GM12874 (cell line): ENCODE measurements at regions not wholly inside any gene's neighbourhood (a gene's known extent, or its start where the extent isn't known, plus 50 kb on each side); places are given as distances from the start of the nearest gene placed in this dataset.

Experiments used
- TF ChIP-seq, protein P1 (sequence below): IDR thresholded peaks from 2 replicates; pipeline ENCODE4 v1.5.1; 2011; ENCODE audit warnings: low read depth, mild to moderate bottlenecking, control low read depth, low read length, moderate library complexity; ENCODE audit not compliant: insufficient read depth

DNA sequence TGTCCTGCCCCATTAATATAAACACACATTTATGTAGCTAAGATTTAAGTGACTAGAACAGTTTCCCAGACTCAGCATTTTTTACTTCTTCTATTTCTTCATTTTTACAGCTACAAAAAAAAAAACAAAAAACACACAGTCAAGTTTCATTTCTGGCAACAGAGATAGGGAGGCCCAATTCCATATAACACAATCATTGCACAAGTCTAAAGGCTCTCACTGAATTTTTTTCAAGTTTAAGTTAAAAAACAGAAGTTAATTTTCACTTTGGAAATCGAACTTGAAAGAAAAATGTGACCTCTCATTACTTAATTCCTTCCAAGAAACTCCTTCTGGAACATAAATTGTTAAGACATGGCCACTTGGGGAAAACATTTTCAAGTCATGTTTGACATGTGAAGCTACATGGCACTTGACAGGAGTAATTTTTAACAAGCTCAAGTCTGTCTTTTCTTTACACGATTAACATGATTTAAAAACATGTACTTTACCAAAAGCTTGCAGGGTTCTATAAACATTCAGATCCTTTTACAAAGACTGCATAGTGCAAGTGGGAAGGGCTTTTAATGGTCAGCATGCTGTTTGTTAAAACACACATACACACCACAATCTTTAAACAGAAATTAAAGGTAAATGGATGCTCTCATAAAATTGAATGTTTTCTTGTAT lies 100.1 kb upstream of the CCDC28A start:
- TF ChIP-seq, protein P1, sequence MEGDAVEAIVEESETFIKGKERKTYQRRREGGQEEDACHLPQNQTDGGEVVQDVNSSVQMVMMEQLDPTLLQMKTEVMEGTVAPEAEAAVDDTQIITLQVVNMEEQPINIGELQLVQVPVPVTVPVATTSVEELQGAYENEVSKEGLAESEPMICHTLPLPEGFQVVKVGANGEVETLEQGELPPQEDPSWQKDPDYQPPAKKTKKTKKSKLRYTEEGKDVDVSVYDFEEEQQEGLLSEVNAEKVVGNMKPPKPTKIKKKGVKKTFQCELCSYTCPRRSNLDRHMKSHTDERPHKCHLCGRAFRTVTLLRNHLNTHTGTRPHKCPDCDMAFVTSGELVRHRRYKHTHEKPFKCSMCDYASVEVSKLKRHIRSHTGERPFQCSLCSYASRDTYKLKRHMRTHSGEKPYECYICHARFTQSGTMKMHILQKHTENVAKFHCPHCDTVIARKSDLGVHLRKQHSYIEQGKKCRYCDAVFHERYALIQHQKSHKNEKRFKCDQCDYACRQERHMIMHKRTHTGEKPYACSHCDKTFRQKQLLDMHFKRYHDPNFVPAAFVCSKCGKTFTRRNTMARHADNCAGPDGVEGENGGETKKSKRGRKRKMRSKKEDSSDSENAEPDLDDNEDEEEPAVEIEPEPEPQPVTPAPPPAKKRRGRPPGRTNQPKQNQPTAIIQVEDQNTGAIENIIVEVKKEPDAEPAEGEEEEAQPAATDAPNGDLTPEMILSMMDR = no peak

DNA sequence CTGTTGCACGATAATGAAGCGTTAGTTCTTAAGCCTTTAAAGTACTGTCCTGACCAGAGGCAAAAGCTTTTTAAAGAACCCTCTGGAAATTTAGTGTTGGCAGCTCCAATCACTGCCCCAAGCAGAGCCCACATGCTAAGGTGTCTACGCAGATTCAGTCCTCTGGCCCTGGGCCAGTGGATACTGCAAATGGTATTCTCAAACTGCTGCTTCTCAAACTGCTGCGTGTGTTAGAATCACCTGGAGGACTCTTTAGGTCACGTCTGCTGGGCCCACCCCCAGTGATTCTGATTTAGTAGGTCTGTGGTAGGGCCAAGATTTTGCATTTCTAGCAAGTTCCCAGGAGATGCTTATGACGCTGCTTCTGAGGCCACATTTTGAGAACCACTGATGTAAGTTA lies 96.0 kb upstream of the CCDC28A start:
- TF ChIP-seq, protein P1 = no peak

DNA sequence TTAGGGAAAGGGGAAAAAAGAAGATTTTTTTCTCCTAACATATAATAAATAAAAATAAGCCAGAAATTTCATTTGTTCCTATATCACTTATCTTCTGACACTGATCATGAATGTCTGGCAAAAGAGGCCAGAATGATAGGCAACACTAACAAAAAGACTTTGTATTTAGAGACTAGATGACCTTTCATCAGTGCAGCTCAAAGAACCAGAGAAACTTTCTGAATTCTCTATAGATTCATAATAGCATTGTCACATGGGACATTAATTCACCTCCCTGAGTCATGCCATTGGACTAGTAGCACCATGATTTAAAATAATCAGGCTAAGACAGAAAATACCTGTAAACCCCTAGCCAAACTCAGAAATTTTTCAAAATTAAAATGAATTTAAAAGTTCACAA lies 95.4 kb upstream of the CCDC28A start:
- TF ChIP-seq, protein P1 = no peak

DNA sequence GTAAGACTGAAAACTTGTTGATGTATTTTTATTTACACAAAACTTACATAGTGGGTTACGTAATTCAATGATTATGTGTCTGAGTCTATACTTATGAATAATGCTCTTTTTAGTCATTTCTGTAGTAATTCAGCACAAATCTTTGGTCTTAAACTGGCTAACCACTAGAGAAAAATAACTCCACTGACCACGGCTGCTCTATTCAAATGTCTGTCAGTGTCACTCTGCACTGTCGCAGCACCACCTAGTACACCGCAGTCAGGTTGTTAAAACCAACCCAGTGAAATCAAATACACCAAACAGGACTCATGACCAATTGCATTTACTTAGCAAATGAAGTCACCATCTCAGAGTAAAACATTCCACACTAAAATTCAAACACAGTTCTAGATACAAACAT lies 93.5 kb upstream of the CCDC28A start:
- TF ChIP-seq, protein P1 = no peak

DNA sequence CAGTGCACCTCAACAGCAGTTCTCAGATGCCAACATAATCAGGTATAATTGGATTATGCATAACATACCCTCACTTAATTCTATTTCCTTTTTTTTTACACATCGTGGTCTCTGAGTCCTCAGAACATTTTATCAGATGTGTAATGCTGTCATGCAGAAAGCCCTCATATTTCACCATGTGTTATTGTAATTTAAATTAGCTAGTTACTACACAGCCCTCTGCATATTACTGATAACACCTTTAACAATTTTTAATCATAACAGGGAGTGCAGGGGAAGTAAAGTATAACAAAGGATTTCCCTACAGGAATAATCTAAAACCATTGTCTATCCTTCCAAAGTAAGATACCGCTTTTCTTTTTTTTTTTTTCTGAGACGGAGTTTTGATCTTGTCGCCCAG lies 91.9 kb upstream of the CCDC28A start:
- TF ChIP-seq, protein P1 = no peak

DNA sequence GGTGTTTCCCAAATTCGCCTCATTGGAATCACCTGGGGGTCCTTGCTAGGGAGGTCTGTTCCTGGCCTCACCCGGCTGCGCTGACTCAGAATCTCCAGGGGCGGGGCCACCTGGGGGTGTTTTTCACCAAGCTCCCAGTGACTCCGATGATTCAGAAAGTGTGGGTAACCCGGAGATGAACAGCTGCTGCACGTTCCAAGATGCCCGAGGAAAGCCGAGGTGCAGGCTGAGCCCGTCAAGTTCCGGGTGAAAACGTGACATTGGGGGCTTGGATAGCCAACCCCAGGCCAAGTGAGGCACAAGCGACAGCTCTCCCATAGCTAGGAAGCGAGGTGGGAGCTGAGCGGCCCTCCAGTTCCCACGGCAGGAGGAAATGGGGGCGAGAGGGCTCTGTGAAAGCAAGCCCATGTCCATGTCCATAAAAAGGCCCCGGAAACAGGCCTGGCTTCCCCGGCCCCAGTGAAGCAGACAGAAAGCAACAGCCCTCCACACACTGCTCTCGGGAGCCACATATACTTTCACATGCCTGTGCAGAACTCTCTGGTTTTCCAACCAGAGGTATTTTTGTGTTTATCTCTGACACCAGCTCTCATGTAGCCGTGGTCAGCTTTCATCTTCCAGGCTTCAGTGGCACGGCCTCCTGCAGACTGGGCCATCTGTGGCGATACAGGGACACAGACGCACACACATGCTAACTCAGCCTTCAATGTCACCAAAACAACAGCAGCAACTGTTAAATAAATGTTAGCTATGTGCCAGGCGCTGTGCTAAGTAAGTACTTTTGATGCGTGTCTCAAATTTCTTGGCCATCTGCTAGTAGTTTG lies 90.7 kb upstream of the CCDC28A start:
- TF ChIP-seq, protein P1 = no peak

DNA sequence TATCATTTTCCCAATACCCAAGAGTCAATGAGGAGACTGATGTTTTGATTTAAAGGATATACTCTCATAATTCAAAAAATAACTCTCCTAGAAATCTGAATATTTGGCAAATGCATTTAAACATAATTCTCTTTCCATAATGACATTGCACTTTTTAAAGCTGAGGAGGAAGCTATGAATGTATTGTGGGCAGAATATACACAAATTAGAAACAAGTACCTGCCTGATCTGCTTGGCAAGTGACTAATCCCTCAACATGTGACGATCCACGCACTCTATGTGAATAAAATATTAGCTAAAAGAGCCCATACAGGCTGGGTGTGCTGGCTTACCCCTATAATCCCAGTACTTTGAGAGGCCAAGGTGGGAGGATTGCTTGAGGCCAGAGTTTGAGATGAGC lies 88.3 kb upstream of the CCDC28A start:
- TF ChIP-seq, protein P1 = no peak
